Left cardiac atrium (tissue), 4 donors: ENCODE measurements at regions not wholly inside any gene's neighbourhood (a gene's known extent, or its start where the extent isn't known, plus 50 kb on each side); places are given as distances from the start of the nearest gene placed in this dataset.

Experiments used
- ATAC-seq, 2 donors: fragments of 200-7000 bp; cut with Tn5 transposase; one replicate each; pipeline ENCODE4 v1.9.1; 2020; ENCODE audit warnings: mild to moderate bottlenecking in 2 of 2, moderate library complexity in 2 of 2
- DNase-seq: peaks from one replicate; pipeline ENCODE4 v3.0.0-alpha.2; 2020
- intact Hi-C, 2 donors: fragments of 100-400 bp; cut with DNase I; formaldehyde crosslinking; loops; one replicate each; pipeline versions ENCODE4 v1.14.1 to v1.15.1; 2022 to 2023
- donor health status: DM: no; HTN: yes; CAD: no.
- donor health status: DM: no; HTN: yes; CAD: no; lungs with severe emphysema.
- donor health status: DM: yes; HTN: yes; CAD: no.
- donor health status: Dilated cardiomyopathy.

GRCh38 chr17:55829995-55830612, 79.3 kb downstream of the PCTP start:
- DNase-seq = no peak
- no peak for ATAC-seq
- intact Hi-C loops = loop anchor here in 1 of 2 donors (5.0 kb wide), 1 partner anchor 308 kb away; no protein-coding TSS in a partner anchor

DNA sequence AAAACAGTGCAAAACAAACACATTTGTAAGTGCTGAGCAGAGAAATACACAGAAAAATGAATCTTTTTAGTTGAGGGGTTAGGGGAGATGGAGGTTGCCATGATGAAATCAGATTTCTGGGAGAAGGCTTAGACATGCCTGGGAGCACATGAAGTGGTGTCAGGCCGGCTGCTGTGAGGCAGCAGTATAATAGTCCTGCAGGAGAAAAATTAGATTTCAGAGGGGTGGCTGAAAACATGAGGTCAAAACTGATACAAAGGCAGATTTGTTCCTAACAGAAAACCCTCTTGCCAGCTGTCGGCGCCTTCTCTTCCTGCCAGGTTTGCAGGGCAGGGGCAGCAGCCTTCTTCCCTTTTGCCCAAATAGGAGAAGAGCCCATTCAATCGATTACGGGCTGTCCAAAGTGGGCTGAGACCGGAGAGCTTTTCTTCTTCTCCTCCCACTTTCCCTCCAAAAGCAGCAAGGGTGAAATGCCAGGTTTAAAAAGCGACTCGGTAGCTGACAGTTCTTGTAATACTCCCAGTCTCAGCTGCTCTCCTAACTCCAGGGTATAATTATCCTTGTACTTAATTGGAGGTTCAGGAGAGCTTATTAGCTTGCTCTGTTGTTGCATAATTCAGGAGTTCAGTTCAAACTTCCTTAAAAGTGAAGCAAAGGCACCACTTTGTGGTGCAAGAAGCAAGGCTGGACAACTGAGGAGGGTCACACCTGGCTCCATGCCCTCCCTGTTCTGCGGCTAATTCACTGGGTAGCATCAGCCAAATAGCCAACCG, 80.0 kb downstream of the PCTP start:
- DNase-seq = no peak
- intact Hi-C loops = no loop called here
- ATAC-seq = no peak

DNA sequence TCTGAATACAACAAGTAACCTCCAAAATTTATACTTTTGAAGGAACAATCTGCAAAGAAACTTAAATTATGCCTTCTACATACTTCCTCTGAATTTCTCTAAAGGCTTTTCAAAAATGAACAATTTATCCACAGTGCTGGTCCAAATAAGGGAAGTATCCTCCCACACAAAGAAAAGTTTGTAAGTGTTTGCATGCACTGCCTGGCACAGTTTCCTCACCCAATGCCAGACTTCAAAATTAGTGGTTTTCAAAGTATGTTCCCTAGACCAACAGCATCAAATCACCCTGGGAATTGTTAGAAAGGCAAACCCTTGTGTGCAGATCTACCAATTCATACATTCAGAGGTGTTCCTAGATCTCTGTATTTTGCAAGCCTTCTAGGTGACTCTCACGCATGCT, 82.5 kb downstream of the PCTP start:
- intact Hi-C loops = no loop called here
- ATAC-seq (no peak), DNase-seq (no peak)

- DNase-seq (no peak), ATAC-seq (no peak)
- intact Hi-C loops = loop anchor here in 1 of 2 donors (10.0 kb wide), 1 partner anchor 472 kb away; no protein-coding TSS in a partner anchor
These were observed 91.7 kb downstream of the PCTP start for GRCh38 chr17:55842405-55843158.

GRCh38 chr17:55843785-55844184, 92.9 kb downstream of the PCTP start:
- ATAC-seq (no peak), DNase-seq (no peak)
- intact Hi-C loops = loop anchor here in 1 of 2 donors (10.0 kb wide), 1 partner anchor 471 kb away; no protein-coding TSS in a partner anchor

DNA sequence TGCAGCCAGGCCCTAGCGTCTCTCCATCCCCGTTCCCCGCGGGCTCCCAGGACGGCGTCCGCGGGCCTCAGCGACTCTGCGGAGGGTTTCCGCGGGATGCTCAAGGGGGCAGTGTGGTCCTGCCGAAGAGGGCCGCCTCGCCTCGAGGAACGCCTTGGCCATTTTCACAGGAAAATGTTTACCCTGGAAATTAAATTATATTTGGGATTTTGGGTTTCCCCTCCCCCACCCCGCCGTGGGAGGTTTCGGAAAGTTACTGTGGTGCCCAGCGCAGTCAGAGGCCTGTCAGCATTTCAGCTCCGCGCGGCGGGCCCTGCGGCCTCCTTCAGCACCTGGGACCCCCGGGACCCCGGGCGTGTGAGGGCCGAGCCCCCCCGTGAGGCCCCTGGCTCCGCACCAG, 94.5 kb downstream of the PCTP start:
- peak; percentile 94 for ATAC-seq
- peak; percentile 60 for DNase-seq
- intact Hi-C loops = loop anchor here in 1 of 2 donors (5.0 to 10.0 kb wide), 2 partner anchors 469 to 872 kb away; no protein-coding TSS in a partner anchor

- intact Hi-C loops = loop anchor here in 1 of 2 donors (5.0 to 10.0 kb wide), 2 partner anchors 468 to 871 kb away; no protein-coding TSS in a partner anchor
These were observed 95.9 kb downstream of the PCTP start for GRCh38 chr17:55846745-55847144.

GRCh38 chr17:55852734-55853133, 101.9 kb downstream of the PCTP start:
- ATAC-seq (no peak), DNase-seq (no peak)
- intact Hi-C loops = loop anchor here in 1 of 2 donors (10.0 kb wide), 1 partner anchor 632 kb away; no protein-coding TSS in a partner anchor

More at GRCh38 chr17:55846745-55847144, 95.9 kb downstream of the PCTP start:
- DNase-seq (no peak), ATAC-seq (no peak)

GRCh38 chr17:55859301-55859795, 108.5 kb downstream of the PCTP start:
- ATAC-seq (peak in 1 of 2 donors; percentile 78), DNase-seq (no peak)

GRCh38 chr17:55865072-55865762, 114.4 kb downstream of the PCTP start:
- DNase-seq = no peak
- intact Hi-C loops = no loop called here
- no peak for ATAC-seq

More at GRCh38 chr17:55859301-55859795, 108.5 kb downstream of the PCTP start:
- intact Hi-C loops = loop anchor here in 1 of 2 donors (10.0 kb wide), 1 partner anchor 625 kb away; no protein-coding TSS in a partner anchor

DNA sequence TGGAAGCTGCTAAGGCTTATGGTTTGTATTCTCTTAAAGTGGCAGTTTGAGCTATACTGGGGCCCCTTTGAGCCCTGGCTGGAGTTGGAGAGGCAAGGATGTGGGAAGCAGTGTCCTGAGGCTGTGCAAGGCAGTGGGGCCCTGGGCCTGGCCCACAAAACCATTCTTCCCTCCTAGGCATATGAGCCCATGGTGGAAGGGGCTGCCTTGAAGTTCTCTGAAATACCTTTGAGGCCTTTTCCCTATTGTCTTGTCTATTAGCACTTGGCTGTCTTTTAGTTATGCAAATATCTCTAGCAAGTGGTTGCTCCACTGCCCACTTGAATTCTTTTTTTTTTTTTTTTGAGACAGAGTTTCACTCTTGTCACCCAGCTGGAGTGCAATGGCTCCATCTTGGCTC, 119.2 kb downstream of the PCTP start:
- DNase-seq = no peak
- ATAC-seq = no peak
- intact Hi-C loops = no loop called here

- ATAC-seq = no peak
- intact Hi-C loops = no loop called here
- no peak for DNase-seq
These were observed 121.5 kb downstream of the PCTP start for GRCh38 chr17:55872374-55872773.

- intact Hi-C loops = no loop called here
- DNase-seq = no peak
- ATAC-seq = no peak
These were observed 122.3 kb downstream of the PCTP start for GRCh38 chr17:55873017-55873758.

DNA sequence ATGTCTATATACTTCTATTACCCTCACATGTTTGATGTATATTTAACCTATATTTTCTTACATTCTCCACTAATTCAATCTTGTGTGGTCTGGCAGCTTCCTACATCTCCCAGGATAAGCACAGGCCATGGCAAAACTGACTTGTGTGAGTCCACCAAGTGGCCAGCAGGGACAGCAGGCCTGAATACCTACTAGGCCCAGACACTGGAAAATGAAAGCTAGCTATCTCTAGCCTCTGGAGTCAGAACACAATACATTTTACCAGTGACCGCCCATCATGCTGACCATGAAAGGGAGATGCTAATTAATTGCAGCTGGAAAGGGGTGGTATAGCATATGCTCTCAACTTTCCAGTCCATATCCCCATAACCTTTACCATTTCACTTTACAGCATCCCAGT, 132.3 kb downstream of the PCTP start:
- ATAC-seq (no peak), DNase-seq (no peak)
- intact Hi-C loops = no loop called here

DNA sequence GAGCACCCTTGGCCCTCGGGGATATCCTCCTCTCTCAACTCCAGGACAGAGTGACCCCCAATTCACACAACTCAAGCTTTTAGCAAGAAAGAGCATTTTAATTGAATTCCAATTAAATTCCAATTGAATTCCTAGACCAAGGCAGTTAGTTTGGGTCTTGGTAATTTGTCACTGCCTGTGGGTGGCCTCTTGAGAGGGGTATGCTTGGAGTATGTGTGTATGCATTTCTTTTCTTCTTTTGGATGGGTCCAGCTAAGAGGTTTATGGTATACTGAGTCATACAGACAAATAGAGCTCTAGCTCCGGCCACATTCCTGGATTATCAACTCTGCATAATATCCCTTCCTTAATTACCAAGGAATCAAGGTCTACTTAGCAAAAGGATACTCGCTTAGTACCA, 136.7 kb downstream of the PCTP start:
- DNase-seq (no peak), ATAC-seq (no peak)
- intact Hi-C loops = no loop called here

GRCh38 chr17:55889271-55889670, 138.4 kb downstream of the PCTP start:
- ATAC-seq = no peak
- no peak for DNase-seq
- intact Hi-C loops = no loop called here

GRCh38 chr17:55895112-55895759, 144.4 kb downstream of the PCTP start:
- DNase-seq (no peak), ATAC-seq (peak in 1 of 2 donors; percentile 50)
- intact Hi-C loops = no loop called here

DNA sequence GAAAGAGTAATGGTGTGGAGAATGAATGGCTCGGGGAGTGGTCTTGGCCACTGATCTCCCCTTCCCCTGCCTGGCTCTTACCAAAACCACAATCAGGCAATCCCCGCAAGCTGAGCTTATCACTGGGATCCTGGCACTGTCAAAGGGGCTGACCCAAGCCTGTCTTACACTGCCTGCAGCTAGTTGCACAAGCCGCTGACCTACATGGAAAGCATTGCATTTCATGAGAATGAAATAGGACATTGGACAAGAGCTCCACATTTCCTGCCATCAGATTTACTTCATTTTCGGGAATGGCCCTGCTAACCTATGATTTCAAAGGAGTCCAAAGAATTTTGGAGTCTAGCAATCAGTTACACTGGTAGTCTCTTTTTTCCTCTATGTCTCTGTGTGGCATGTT, 146.4 kb downstream of the PCTP start:
- intact Hi-C loops = no loop called here
- ATAC-seq (peak in 1 of 2 donors; percentile 87), DNase-seq (peak; percentile 39)
